ENCODE measurements at regions not wholly inside any gene's neighbourhood (a gene's known extent, or its start where the extent isn't known, plus 50 kb on each side); places are given as distances from the start of the nearest gene placed in this dataset.

GRCh38 chr3:20898962-20899361 is 713.0 kb upstream of the SGO1 start:
- DNase-seq (ENCODE audit: low read depth in 2 of 2) = no peak
- TF ChIP-seq, protein P1, sequence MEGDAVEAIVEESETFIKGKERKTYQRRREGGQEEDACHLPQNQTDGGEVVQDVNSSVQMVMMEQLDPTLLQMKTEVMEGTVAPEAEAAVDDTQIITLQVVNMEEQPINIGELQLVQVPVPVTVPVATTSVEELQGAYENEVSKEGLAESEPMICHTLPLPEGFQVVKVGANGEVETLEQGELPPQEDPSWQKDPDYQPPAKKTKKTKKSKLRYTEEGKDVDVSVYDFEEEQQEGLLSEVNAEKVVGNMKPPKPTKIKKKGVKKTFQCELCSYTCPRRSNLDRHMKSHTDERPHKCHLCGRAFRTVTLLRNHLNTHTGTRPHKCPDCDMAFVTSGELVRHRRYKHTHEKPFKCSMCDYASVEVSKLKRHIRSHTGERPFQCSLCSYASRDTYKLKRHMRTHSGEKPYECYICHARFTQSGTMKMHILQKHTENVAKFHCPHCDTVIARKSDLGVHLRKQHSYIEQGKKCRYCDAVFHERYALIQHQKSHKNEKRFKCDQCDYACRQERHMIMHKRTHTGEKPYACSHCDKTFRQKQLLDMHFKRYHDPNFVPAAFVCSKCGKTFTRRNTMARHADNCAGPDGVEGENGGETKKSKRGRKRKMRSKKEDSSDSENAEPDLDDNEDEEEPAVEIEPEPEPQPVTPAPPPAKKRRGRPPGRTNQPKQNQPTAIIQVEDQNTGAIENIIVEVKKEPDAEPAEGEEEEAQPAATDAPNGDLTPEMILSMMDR (IDR thresholded peaks at IDR 0.05; ENCODE audit: low read depth, low read length) = no peak
- H3K4me3 ChIP-seq (replicated peaks in 1 of 2; ENCODE audit: low read depth in 2 of 2, low read length in 2 of 2) = no peak overlapping the region

- TF ChIP-seq, protein P1 (IDR thresholded peaks at IDR 0.05; ENCODE audit: low read depth, low read length) = no peak
These were observed 704.1 kb upstream of the SGO1 start for GRCh38 chr3:20890111-20890519.

GRCh38 chr3:20878691-20879090 is 692.7 kb upstream of the SGO1 start:
- TF ChIP-seq, protein P1 (IDR thresholded peaks at IDR 0.05; ENCODE audit: low read depth, low read length) = no peak
- no peak for DNase-seq (ENCODE audit: low read depth in 2 of 2)
- no peak overlapping the region for H3K4me3 ChIP-seq (replicated peaks in 1 of 2; ENCODE audit: low read depth in 2 of 2, low read length in 2 of 2)

More at GRCh38 chr3:20890111-20890519, 704.1 kb upstream of the SGO1 start:
- no peak overlapping the region for H3K4me3 ChIP-seq (replicated peaks in 1 of 2; ENCODE audit: low read depth in 2 of 2, low read length in 2 of 2)
- DNase-seq (ENCODE audit: low read depth in 2 of 2) = no peak

DNA sequence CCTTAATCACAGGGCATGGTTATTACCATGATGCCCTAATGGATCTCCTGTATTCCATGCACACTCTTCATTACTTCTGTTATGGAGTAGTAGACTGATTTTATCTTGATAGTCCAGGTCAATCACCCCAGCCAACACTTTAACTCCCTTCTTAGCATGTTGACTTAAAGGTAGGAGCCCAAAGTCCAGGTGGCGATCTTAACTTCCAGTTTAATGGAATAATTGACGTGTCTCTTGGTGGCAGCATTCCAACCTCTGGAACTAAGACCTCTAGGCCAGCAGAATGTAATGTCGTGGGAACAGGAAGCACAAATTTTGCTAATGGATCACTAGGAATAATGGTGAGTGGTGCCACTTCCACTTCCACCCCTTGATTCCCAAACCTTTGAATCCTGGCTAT is 687.2 kb upstream of the SGO1 start:
- TF ChIP-seq, protein P1 (IDR thresholded peaks at IDR 0.05; ENCODE audit: low read depth, low read length) = no peak
- DNase-seq (ENCODE audit: low read depth in 2 of 2) = no peak
- H3K4me3 ChIP-seq (replicated peaks in 1 of 2; ENCODE audit: low read depth in 2 of 2, low read length in 2 of 2) = no peak overlapping the region

DNA sequence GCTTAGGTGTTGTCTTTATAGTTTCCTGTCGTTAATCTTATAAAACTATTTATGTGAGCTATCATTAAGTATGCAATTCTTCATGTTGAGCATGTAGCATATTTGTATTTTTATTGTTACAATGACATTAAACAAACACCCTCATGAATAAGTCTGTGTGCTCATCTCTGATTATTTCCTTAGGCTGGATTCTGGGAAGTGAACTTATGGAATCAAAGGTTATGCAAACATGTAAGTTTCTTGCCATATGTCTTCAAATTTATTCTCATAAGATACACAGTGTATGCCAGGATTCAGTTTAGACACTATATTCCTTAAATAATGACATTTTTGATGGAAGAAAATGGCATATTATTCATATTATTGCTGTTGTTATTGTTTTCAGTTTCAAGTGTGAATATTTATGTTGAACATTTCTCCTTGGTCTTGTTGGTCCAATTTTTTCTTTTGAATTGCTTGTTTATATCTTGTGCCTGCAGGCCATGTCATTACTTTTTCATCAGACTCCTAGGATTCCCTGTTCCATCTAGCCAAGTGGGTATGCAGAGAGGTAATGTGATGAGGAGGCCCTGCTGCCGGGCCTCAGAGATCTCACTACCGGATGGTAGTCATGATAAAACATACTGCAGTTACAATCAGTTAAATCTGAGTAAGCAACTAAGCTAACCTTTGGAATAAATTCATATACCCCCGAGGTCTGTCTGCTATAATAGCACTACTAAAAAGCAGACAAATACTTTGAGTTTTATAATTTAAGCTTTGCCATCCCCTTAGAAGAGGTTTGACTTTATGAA is 684.3 kb upstream of the SGO1 start:
- DNase-seq (ENCODE audit: low read depth in 2 of 2) = no peak
- TF ChIP-seq, protein P1 (IDR thresholded peaks at IDR 0.05; ENCODE audit: low read depth, low read length) = no peak
- no peak overlapping the region for H3K4me3 ChIP-seq (replicated peaks in 1 of 2; ENCODE audit: low read depth in 2 of 2, low read length in 2 of 2)

DNA sequence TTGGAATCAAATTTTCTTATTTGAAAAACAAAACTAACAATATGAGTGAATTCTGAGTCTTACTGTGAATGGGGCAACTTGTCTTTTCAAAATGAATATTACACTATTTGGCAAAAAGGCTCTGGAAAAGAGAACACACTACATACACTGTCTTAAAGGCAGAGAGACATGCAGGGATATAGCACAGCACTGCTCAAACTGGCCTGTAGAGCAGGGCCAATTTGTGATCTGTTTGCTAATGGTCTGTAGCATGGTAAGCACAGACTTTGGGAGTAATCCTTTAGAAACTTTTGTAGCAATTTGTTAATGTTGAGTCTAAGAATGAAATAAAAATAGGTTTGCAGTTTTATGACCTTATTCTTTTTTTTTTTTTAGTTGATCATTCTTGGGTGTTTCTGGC is 679.8 kb upstream of the SGO1 start:
- TF ChIP-seq, protein P1 (IDR thresholded peaks at IDR 0.05; ENCODE audit: low read depth, low read length) = no peak
- no peak for DNase-seq (ENCODE audit: low read depth in 2 of 2)

More for the DNA sequence above, 679.8 kb upstream of the SGO1 start:
- H3K4me3 ChIP-seq (replicated peaks in 1 of 2; ENCODE audit: low read depth in 2 of 2, low read length in 2 of 2) = no peak overlapping the region

Data from cardiac fibroblast (primary cell).